AG10803 (cell line): ENCODE measurements at regions not wholly inside any gene's neighbourhood (a gene's known extent, or its start where the extent isn't known, plus 50 kb on each side); places are given as distances from the start of the nearest gene placed in this dataset.

ENCODE experiments used
- DNase-seq: peaks from one replicate; pipeline ENCODE4 v3.0.0; 2010; ENCODE audit warnings: low read depth
- H3K4me3 ChIP-seq: 2 replicates; pipeline ENCODE4 v1.5.1; 2011; ENCODE audit warnings: mild to moderate bottlenecking, low read length, control low read depth
- TF ChIP-seq, protein P1 (sequence below): conservative IDR thresholded peaks from 2 replicates; pipeline ENCODE4 v1.5.1; 2011; ENCODE audit warnings: mild to moderate bottlenecking, low read length, control low read depth, inconsistent platforms

DNA sequence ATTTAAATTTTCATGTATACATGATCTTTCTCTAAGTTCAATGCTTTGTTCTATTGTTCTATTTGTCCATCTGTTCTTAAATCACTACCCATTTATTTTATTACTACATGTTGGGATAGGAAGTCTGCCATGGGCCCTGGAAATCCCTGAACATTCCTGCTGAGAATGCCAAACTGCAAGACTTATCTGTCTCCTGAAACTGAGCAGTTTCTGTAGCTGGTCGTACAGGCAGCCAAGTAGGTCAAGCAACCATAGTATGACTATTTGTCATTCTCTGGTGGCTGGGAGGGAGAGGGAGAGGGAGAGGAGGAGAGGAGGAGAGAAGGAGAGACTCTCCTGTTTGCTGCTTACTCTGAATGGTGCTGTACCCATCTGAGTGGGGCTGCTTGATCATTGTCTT, 82.8 kb upstream of the SNX19 start:
- TF ChIP-seq, protein P1, sequence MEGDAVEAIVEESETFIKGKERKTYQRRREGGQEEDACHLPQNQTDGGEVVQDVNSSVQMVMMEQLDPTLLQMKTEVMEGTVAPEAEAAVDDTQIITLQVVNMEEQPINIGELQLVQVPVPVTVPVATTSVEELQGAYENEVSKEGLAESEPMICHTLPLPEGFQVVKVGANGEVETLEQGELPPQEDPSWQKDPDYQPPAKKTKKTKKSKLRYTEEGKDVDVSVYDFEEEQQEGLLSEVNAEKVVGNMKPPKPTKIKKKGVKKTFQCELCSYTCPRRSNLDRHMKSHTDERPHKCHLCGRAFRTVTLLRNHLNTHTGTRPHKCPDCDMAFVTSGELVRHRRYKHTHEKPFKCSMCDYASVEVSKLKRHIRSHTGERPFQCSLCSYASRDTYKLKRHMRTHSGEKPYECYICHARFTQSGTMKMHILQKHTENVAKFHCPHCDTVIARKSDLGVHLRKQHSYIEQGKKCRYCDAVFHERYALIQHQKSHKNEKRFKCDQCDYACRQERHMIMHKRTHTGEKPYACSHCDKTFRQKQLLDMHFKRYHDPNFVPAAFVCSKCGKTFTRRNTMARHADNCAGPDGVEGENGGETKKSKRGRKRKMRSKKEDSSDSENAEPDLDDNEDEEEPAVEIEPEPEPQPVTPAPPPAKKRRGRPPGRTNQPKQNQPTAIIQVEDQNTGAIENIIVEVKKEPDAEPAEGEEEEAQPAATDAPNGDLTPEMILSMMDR: no peak
- peak; percentile 57 for DNase-seq
- no peak overlapping the region for H3K4me3 ChIP-seq

- H3K4me3 ChIP-seq: no peak overlapping the region
- TF ChIP-seq, protein P1: no peak
- DNase-seq: peak; percentile 91
Observed at GRCh38 chr11:130999992-131000770, 83.9 kb upstream of the SNX19 start.

DNA sequence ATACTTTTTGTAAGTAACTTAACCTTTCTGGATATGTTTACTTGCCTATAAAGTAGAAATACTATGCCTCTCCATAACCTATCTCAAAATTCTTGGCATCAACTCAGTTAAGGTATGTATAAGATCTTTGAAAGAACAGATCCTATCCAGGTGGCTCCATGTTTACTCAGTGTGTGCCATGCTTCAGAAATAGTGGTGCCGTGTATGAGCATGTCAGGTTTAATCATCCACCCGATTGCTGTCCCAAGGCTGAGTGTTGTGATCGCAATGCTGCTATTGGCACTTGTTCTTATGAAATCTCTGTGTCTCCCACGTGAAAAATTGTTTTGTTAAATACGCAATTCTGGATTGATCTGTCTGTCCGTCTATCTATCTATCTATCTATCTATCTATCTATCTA, 85.9 kb upstream of the SNX19 start:
- TF ChIP-seq, protein P1: no peak
- DNase-seq: no peak
- H3K4me3 ChIP-seq: no peak overlapping the region

GRCh38 chr11:131005829-131006228, 89.5 kb upstream of the SNX19 start:
- H3K4me3 ChIP-seq: no peak overlapping the region
- DNase-seq: no peak
- TF ChIP-seq, protein P1: no peak

GRCh38 chr11:131025020-131025419, 108.7 kb upstream of the SNX19 start:
- TF ChIP-seq, protein P1: peak; percentile 75
- no peak overlapping the region for H3K4me3 ChIP-seq
- DNase-seq: peak; percentile 56

- TF ChIP-seq, protein P1: no peak
- DNase-seq: no peak
- H3K4me3 ChIP-seq: no peak overlapping the region
Observed at GRCh38 chr11:131025421-131026125, 109.3 kb upstream of the SNX19 start.

DNA sequence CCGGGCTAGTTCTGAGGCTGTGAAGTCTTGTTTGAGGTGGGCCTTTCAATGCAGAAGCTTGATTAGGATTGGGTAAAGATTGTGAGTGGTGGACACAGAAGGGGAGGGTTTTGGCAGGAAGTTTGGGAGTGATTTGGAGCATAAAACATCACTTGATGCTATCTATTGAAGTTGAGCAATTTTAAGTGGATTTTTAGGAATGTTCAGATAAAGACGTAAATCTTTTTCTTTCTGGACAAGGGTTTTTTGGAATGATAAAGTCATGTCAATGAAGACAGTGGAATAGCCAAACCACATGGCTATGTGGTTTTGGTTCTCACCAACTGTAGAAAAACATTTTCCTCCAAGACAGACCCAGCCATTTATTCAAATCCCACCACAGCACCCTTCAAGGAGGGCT, 111.2 kb upstream of the SNX19 start:
- H3K4me3 ChIP-seq: no peak overlapping the region
- DNase-seq: peak; percentile 18
- TF ChIP-seq, protein P1: no peak
